H1 (cell line): ENCODE measurements at regions not wholly inside any gene's neighbourhood (a gene's known extent, or its start where the extent isn't known, plus 50 kb on each side); places are given as distances from the start of the nearest gene placed in this dataset.

Source experiments
- CTCF ChIA-PET: fragments of 300-600 bp; sonication (Branson Sonifier 250); formaldehyde crosslinking; loops from one replicate; lab custom pipeline; 2021; ENCODE audit not compliant: partially characterized antibody; lab: Charles Lee
- POLR2A ChIA-PET: fragments of 300-600 bp; sonication (Branson Sonifier 250); formaldehyde crosslinking; loops from one replicate; lab custom pipeline; 2021; ENCODE audit warnings: inconsistent platforms; ENCODE audit not compliant: partially characterized antibody; lab: Charles Lee
- DNase-seq, 2 experiments: peaks; one replicate each; pipeline versions ENCODE4 v3.0.0 to v3.0.0-alpha.2; 2010 to 2022; ENCODE audit warnings: low spot score in 2 of 2, low read depth in 1 of 2, mixed read lengths in 1 of 2
- FAIRE-seq: peaks from 2 replicates; lab custom pipeline; 2011; peaks lifted over from hg19 to GRCh38; lab: Jason Lieb, UNC
- H2AFZ ChIP-seq: 2 replicates; pipeline ENCODE4 v1.8.1; 2012; ENCODE audit warnings: low read length, inconsistent platforms
- H2AK5ac ChIP-seq: 2 replicates; pipeline ENCODE4 v1.6.1; 2013; ENCODE audit warnings: low read depth, low read length
- H2BK120ac ChIP-seq: replicated peaks from 2 replicates; pipeline ENCODE3; 2013; ENCODE audit warnings: low read depth, low read length, inconsistent platforms
- H2BK12ac ChIP-seq: 2 replicates; pipeline ENCODE4 v1.6.1; 2013; ENCODE audit warnings: low read depth, low read length
- H2BK15ac ChIP-seq: 2 replicates; pipeline ENCODE4 v1.6.1; 2013; ENCODE audit warnings: low read length
- H2BK20ac ChIP-seq: 2 replicates; pipeline ENCODE4 v1.6.1; 2013; ENCODE audit warnings: low read length
- H2BK5ac ChIP-seq: 2 replicates; pipeline ENCODE4 v1.6.1; 2013; ENCODE audit warnings: low read depth, low read length
- H3K14ac ChIP-seq: 2 replicates; pipeline ENCODE4 v1.6.1; 2013; ENCODE audit warnings: inconsistent platforms; ENCODE audit not compliant: insufficient read length
- H3K18ac ChIP-seq: 2 replicates; pipeline ENCODE4 v1.6.1; 2013; ENCODE audit warnings: low read length; ENCODE audit errors: extremely low read depth
- H3K23ac ChIP-seq: 2 replicates; pipeline ENCODE4 v1.6.1; 2013; ENCODE audit warnings: inconsistent platforms; ENCODE audit not compliant: insufficient read length
- H3K23me2 ChIP-seq: 2 replicates; pipeline ENCODE4 v1.6.1; 2013; ENCODE audit warnings: low read depth, low read length
- H3K27ac ChIP-seq: 2 replicates; pipeline ENCODE4 v1.6.1; 2011; ENCODE audit warnings: low read depth, low read length, inconsistent platforms
- H3K27me3 ChIP-seq, 4 experiments: replicated peaks in 1 of 4; 1 replicate in 1 of 4; 2 replicates in 3 of 4; pipeline versions ENCODE4 v1.6.1 to v1.8.1; 2011 to 2013; ENCODE audit warnings: low read length in 3 of 4, mild to moderate bottlenecking in 3 of 4, inconsistent platforms in 2 of 4, mixed read lengths in 2 of 4, moderate library complexity in 1 of 4; ENCODE audit not compliant: control insufficient read depth in 3 of 4, insufficient read depth in 3 of 4; ENCODE audit errors: extremely low read depth in 1 of 4
- H3K36me3 ChIP-seq, 4 experiments: 2 replicates each; pipeline versions ENCODE4 v1.6.1 to v1.8.1; 2011 to 2013; ENCODE audit warnings: mild to moderate bottlenecking in 4 of 4, low read length in 3 of 4, moderate library complexity in 2 of 4, control low read depth in 1 of 4, inconsistent platforms in 1 of 4; ENCODE audit not compliant: insufficient read depth in 4 of 4, control insufficient read depth in 2 of 4
- H3K4ac ChIP-seq: replicated peaks from 2 replicates; pipeline ENCODE3; 2013; ENCODE audit warnings: low read length, low read depth, mixed read lengths, inconsistent platforms; ENCODE audit not compliant: insufficient read length
- H3K4me1 ChIP-seq, 4 experiments: replicated peaks in 1 of 4; 1 replicate in 1 of 4; 2 replicates in 3 of 4; pipeline versions ENCODE4 v1.6.1 to v1.8.1; 2011 to 2013; ENCODE audit warnings: low read length in 3 of 4, inconsistent platforms in 2 of 4, mixed read lengths in 1 of 4; ENCODE audit not compliant: insufficient read depth in 4 of 4, control insufficient read depth in 3 of 4
- H3K4me2 ChIP-seq, 2 experiments: 2 replicates each; pipeline versions ENCODE4 v1.6.1 to v1.8.1; 2011 to 2013; ENCODE audit warnings: low read depth in 2 of 2, low read length in 2 of 2, control low read depth in 1 of 2, inconsistent platforms in 1 of 2, mild to moderate bottlenecking in 1 of 2; ENCODE audit not compliant: insufficient read depth in 1 of 2
- H3K4me3 ChIP-seq, 4 experiments: fragments of 200-600, 300-600 bp in 1 of 4; sonication (generic), shearing (Covaris generic), sonication (Bioruptor Twin) in 1 of 4; 2 replicates each; pipeline versions ENCODE4 v1.5.1 to v1.8.1; 2011 to 2016; ENCODE audit warnings: low read length in 4 of 4, low read depth in 3 of 4, control low read depth in 2 of 4, inconsistent platforms in 2 of 4, mild to moderate bottlenecking in 2 of 4, mixed read lengths in 1 of 4, moderate library complexity in 1 of 4; ENCODE audit not compliant: insufficient read depth in 2 of 4; ENCODE audit errors: extremely low read depth in 1 of 4
- H3K56ac ChIP-seq: replicated peaks from 2 replicates; pipeline ENCODE3; 2013; ENCODE audit warnings: low read depth, mild to moderate bottlenecking, mixed read lengths, low read length, inconsistent platforms; ENCODE audit not compliant: insufficient read length
- H3K79me1 ChIP-seq: 2 replicates; pipeline ENCODE4 v1.6.1; 2013; ENCODE audit warnings: low read depth, low read length, control low read depth
- H3K79me2 ChIP-seq, 2 experiments: 2 replicates each; pipeline versions ENCODE4 v1.6.1 to v1.8.1; 2012 to 2013; ENCODE audit warnings: low read length in 2 of 2, mild to moderate bottlenecking in 2 of 2, inconsistent platforms in 1 of 2; ENCODE audit not compliant: insufficient read depth in 2 of 2, control insufficient read depth in 1 of 2
- H3K9ac ChIP-seq, 4 experiments: replicated peaks in 1 of 4; 1 replicate in 1 of 4; 2 replicates in 3 of 4; pipeline versions ENCODE4 v1.6.1 to v1.8.1; 2011 to 2013; ENCODE audit warnings: low read depth in 3 of 4, low read length in 3 of 4, control low read depth in 2 of 4, mild to moderate bottlenecking in 2 of 4, moderate library complexity in 2 of 4, inconsistent platforms in 1 of 4; ENCODE audit errors: extremely low read depth in 1 of 4
- H3K9me3 ChIP-seq, 2 experiments: 2 replicates each; pipeline versions ENCODE4 v1.6.1 to v1.8.1; 2012 to 2013; ENCODE audit warnings: mild to moderate bottlenecking in 2 of 2, moderate library complexity in 2 of 2, control low read depth in 1 of 2, inconsistent platforms in 1 of 2, low read depth in 1 of 2, low read length in 1 of 2, mixed read lengths in 1 of 2; ENCODE audit not compliant: insufficient read depth in 2 of 2
- H4K20me1 ChIP-seq, 2 experiments: replicated peaks in 1 of 2; 2 replicates each; pipeline versions ENCODE3 to v1.8.1; 2011 to 2013; ENCODE audit warnings: inconsistent platforms in 2 of 2, low read length in 2 of 2, mild to moderate bottlenecking in 1 of 2; ENCODE audit not compliant: insufficient read depth in 2 of 2, control insufficient read depth in 1 of 2
- H4K5ac ChIP-seq: 2 replicates; pipeline ENCODE4 v1.6.1; 2013; ENCODE audit warnings: low read length, low read depth, mixed read lengths, inconsistent platforms; ENCODE audit not compliant: insufficient read length
- H4K8ac ChIP-seq: 2 replicates; pipeline ENCODE4 v1.8.0; 2013; ENCODE audit warnings: mild to moderate bottlenecking, moderate library complexity, low read length, inconsistent platforms; ENCODE audit not compliant: insufficient read depth; ENCODE audit errors: extremely low read depth
- H4K91ac ChIP-seq: replicated peaks from 2 replicates; pipeline ENCODE3; 2013; ENCODE audit warnings: low read length, mixed read lengths, inconsistent platforms; ENCODE audit not compliant: insufficient read length
- BACH1 ChIP-seq: IDR thresholded peaks from 2 replicates; pipeline ENCODE4 v1.6.1; 2012; ENCODE audit warnings: low read length, improper control_type of control experiment
- BCL11A ChIP-seq, 2 experiments: IDR thresholded peaks; one replicate each; pipeline ENCODE4 v1.6.1; 2011; ENCODE audit warnings: low read depth in 2 of 2, low read length in 2 of 2, mild to moderate bottlenecking in 2 of 2
- CREB1 ChIP-seq: IDR thresholded peaks from 2 replicates; pipeline ENCODE4 v1.6.1; 2012; ENCODE audit warnings: inconsistent platforms
- EP300 ChIP-seq, 2 experiments: IDR thresholded peaks; 1 replicate in 1 of 2; 2 replicates in 1 of 2; pipeline ENCODE4 v1.6.1; 2011 to 2012; ENCODE audit warnings: low read depth in 2 of 2, low read length in 2 of 2, mild to moderate bottlenecking in 2 of 2, borderline replicate concordance in 1 of 2, inconsistent platforms in 1 of 2, moderate library complexity in 1 of 2
- KDM1A ChIP-seq: fragments of 200-600, 300-600 bp; sonication (generic); IDR thresholded peaks from 2 replicates; pipeline ENCODE4 v1.7.1; 2016; ENCODE audit warnings: mild to moderate bottlenecking, low read length, borderline replicate concordance
- PHF8 ChIP-seq: fragments of 200-600 bp; sonication (generic); conservative IDR thresholded peaks from 2 replicates; pipeline ENCODE4 v1.7.1; 2012; ENCODE audit warnings: low read depth, mild to moderate bottlenecking, inconsistent platforms, low read length, moderate library complexity
- POU5F1 ChIP-seq: IDR thresholded peaks from 2 replicates; pipeline ENCODE4 v1.6.1; 2011; ENCODE audit warnings: low read depth, mild to moderate bottlenecking, low read length, moderate library complexity
- RFX5 ChIP-seq: IDR thresholded peaks from 2 replicates; pipeline ENCODE4 v1.6.1; 2011; ENCODE audit warnings: low read depth, low read length, improper control_type of control experiment, borderline replicate concordance
- RNF2 ChIP-seq: fragments of 200-900, 300-1000 bp; sonication (generic); IDR thresholded peaks from 2 replicates; pipeline ENCODE4 v1.7.1; 2016; ENCODE audit warnings: borderline replicate concordance, low read depth, mild to moderate bottlenecking, antibody characterized with exemption, low read length; ENCODE audit not compliant: poor library complexity, severe bottlenecking; ENCODE audit errors: missing control alignments
- TAF1 ChIP-seq: IDR thresholded peaks from 2 replicates; pipeline ENCODE4 v1.6.1; 2011; ENCODE audit warnings: mild to moderate bottlenecking, low read depth, low read length
- ZNF274 ChIP-seq: IDR thresholded peaks from 2 replicates; pipeline ENCODE4 v1.7.0; 2012; ENCODE audit warnings: low read length, borderline replicate concordance; ENCODE audit errors: extremely low read depth
- TF ChIP-seq, protein P1 (sequence below): IDR thresholded peaks from 2 replicates; pipeline ENCODE4 v1.6.1; 2012; ENCODE audit warnings: low read length, inconsistent platforms

DNA sequence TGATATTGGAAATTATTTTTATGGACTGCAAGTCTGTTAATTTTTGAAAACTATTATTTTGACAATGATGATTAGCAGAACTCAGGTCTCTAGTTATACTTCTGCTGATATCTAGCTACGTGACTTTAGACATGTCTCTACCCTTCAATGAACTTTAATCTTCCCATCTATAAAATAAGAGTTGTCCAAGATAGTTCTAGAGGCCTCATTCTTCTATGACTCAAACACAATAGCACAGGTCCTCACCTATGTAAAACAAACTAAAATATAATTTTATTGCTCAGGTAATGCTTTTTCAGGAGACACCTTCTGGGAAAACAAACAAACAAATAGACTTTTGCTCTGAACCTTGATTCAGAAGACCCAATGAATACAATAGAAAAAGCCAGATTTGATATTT lies 544.4 kb upstream of the SETBP1 start (continued):
- no peak for TF ChIP-seq ZNF274
- TF ChIP-seq RFX5, result no peak

DNA sequence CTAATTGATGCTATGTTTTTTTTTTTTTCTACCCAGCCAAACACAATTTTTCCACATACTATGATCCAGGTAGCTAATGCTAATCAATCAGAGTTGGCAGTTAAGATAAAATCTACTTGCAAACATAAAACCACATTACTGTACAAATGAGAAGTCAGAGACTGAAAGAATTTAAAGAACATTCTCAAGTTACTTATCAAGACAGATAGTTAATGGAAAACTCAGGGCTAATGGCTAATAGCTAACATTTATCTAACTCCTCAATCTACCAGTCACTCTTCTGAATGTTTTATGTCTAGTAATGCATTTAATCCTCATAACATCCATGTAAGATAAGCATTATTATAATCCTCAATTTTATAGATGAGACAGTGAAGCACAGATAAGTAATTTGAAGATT lies 537.6 kb upstream of the SETBP1 start:
- no peak overlapping the region for H3K56ac ChIP-seq
- H4K5ac ChIP-seq, result no peak overlapping the region
- no peak overlapping the region for H3K18ac ChIP-seq
- H2AFZ ChIP-seq, result no peak overlapping the region
- H2BK20ac ChIP-seq, result no peak overlapping the region
- FAIRE-seq (no peak), DNase-seq (no peak)
- no peaks in the 10 kb centered on the region for H3K4me1 ChIP-seq
- no peak overlapping the region for H2BK15ac ChIP-seq
- H3K4me2 ChIP-seq, result no peak overlapping the region
- no peaks in the 10 kb centered on the region for H3K79me1 ChIP-seq
- no peak overlapping the region for H2AK5ac ChIP-seq
- H2BK12ac ChIP-seq, result no peak overlapping the region
- no peaks in the 10 kb centered on the region for H3K79me2 ChIP-seq
- no peak overlapping the region for H2BK120ac ChIP-seq
- no peak overlapping the region for H3K27ac ChIP-seq
- no peak overlapping the region for H4K8ac ChIP-seq
- no peaks in the 10 kb centered on the region for H3K23me2 ChIP-seq
- H3K36me3 ChIP-seq, result no peaks in the 10 kb centered on the region
- ChIA-PET CTCF (interaction anchor here (0.6 to 1.5 kb wide), 7 partner anchors 8 to 482 kb away, joined by 3 to 9 read pairs (median 3); no protein-coding TSS in a partner anchor), POLR2A (no interaction called here)
- H3K4ac ChIP-seq, result no peak overlapping the region
- H3K27me3 ChIP-seq, result no peaks in the 10 kb centered on the region
- H2BK5ac ChIP-seq, result no peak overlapping the region
- no peak overlapping the region for H3K14ac ChIP-seq
- H3K9ac ChIP-seq, result no peak overlapping the region
- H4K91ac ChIP-seq, result no peak overlapping the region
- no peak overlapping the region for H3K4me3 ChIP-seq
- H4K20me1 ChIP-seq, result no peaks in the 10 kb centered on the region
- H3K9me3 ChIP-seq, result no peaks in the 10 kb centered on the region
- H3K23ac ChIP-seq, result no peak overlapping the region
- TF ChIP-seq EP300 (IDR thresholded peaks at IDR 0.05; ENCODE audit: borderline replicate concordance in 1 of 2, low read depth in 2 of 2, low read length in 2 of 2), result no peak
- no peak for TF ChIP-seq PHF8
- no peak for TF ChIP-seq POU5F1
- no peak for TF ChIP-seq KDM1A
- no peak for TF ChIP-seq CREB1
- TF ChIP-seq TAF1, result no peak
- no peak for TF ChIP-seq BCL11A (IDR thresholded peaks at IDR 0.05; ENCODE audit: low read depth in 2 of 2, low read length in 2 of 2)
- no peak for TF ChIP-seq BACH1
- TF ChIP-seq, protein P1, sequence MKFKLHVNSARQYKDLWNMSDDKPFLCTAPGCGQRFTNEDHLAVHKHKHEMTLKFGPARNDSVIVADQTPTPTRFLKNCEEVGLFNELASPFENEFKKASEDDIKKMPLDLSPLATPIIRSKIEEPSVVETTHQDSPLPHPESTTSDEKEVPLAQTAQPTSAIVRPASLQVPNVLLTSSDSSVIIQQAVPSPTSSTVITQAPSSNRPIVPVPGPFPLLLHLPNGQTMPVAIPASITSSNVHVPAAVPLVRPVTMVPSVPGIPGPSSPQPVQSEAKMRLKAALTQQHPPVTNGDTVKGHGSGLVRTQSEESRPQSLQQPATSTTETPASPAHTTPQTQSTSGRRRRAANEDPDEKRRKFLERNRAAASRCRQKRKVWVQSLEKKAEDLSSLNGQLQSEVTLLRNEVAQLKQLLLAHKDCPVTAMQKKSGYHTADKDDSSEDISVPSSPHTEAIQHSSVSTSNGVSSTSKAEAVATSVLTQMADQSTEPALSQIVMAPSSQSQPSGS, result no peak
- no peak for TF ChIP-seq RNF2
